ENCODE measurements at regions not wholly inside any gene's neighbourhood (a gene's known extent, or its start where the extent isn't known, plus 50 kb on each side); places are given as distances from the start of the nearest gene placed in this dataset.

DNA sequence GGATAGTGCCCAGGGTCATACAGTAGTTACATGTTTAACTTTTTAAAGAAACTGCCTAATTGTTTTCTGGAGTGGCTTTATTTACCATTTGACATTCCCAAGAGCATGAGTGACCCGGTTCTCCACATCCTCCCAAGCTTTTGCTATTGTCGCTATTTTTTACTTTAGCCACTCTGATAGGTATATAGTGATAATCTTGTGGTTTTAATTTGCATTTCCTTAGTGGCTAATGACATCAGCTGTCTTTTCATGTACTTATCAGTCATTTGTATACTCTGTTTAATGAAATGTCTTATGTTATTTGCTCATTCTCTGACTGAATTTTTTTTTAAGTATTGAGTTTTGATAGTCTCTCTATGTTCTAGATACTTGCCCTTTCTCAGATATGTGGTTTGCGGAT is 109.7 kb upstream of the HS6ST1 start:
- peaks cover 0 to 24% (median 3%) of the 10 kb centered on the region in 4 donors for H3K9me3 ChIP-seq
- no peaks in the 10 kb centered on the region for H3K36me3 ChIP-seq
- 75 to 79% methylated on average over 3 of the region's 3 CpGs for WGBS, 2 donors
- no peak overlapping the region for H3K27ac ChIP-seq
- H3K4me1 ChIP-seq: no peaks in the 10 kb centered on the region
- H3K27me3 ChIP-seq: no peaks in the 10 kb centered on the region
- no peak for DNase-seq (ENCODE audit: low spot score in 2 of 2)
- H3K4me3 ChIP-seq: no peak overlapping the region
- TF ChIP-seq EP300 (IDR thresholded peaks at IDR 0.05) (no peak), CTCF (IDR thresholded peaks at IDR 0.05) (no peak), POLR2A (IDR thresholded peaks at IDR 0.05) (no peak)

- no peaks in the 10 kb centered on the region for H3K36me3 ChIP-seq
- peaks cover 0 to 24% (median 3%) of the 10 kb centered on the region in 4 donors for H3K9me3 ChIP-seq
- H3K4me3 ChIP-seq: no peak overlapping the region
- 70 to 73% methylated on average over 4 of the region's 4 CpGs for WGBS, 2 donors
- TF ChIP-seq CTCF (IDR thresholded peaks at IDR 0.05) (no peak), POLR2A (IDR thresholded peaks at IDR 0.05) (no peak), EP300 (IDR thresholded peaks at IDR 0.05) (no peak)
- no peaks in the 10 kb centered on the region for H3K27me3 ChIP-seq
- H3K27ac ChIP-seq: no peak overlapping the region
- no peaks in the 10 kb centered on the region for H3K4me1 ChIP-seq
- no peak for DNase-seq (ENCODE audit: low spot score in 2 of 2)
These were observed 113.8 kb upstream of the HS6ST1 start for GRCh38 chr2:128432423-128432822.

DNA sequence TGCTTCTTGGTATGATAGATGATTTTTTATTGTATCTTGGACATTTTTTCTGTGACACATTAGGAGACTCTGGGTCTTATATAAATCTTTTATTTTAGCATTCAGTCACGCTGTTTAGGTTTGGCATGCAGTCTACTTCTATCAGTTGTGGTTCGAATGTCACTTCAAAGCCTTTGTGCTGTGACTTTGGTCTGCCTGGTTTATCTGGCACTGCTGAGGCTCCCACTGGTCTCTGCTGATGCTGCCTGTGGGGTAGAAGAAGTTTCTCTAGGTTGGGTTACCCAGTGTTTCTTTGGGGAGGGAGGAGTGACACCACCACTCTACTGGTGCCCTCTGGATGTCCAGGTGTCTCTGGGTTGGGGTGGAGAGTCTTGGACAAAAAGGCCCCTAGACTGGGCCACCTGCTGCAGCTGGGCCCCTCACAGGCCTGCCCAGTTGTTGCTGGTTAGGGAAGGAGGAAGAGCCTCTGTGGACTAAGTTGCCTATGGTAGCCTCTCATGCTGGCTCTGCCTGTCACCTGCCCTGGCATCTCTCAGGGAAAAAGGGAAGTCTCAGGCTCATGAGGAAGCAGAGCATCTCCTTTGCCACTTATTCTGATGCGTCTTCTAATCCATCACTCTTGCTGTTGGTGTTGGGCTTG is 115.4 kb upstream of the HS6ST1 start:
- no peaks in the 10 kb centered on the region for H3K4me1 ChIP-seq

DNA sequence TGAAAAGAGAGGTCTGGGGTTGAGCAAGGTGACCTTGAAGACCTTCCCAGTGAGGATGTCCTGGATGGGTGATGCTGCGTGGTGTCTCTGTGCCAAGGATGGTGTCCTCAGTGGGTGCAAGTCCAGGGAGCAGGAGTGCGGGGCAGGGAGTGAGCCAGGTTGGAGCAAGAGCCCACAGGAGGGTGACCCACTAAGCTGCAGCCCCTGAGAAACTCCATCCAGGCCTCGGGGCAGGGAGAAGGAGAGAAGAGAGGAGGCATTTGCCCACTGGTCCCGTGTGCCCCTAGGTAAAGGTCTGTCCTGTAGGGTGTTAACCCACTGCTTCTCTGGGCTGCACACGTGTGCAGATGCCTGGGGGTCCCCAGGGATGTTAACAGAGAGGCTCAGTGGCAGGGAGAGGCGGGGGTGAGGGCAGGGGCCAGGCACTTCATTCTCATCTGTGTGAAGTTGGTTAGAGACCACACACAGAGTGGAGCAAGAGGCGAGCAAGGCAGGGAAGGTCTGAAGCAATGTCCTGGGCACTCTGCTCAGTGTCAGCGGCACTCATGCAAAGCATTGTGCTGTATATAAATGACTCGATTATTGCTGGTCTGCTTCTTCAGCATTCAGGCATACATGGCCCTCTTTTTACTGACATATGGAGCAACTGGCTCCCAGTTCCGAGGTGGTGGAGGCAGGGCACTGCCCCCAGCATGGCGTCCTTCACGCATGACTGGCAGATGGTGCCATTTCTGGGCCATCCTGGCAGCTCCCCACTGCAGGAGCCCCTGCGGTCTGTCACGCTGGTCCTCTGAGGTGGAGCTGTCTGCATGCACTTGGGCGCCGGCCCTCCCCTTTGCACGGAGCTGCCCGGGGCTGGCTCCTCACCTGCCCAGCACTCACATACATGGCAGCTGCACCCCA is 117.2 kb upstream of the HS6ST1 start:
- Histone ChIP-seq H3K36me3 (no peaks in the 10 kb centered on the region), H3K4me3 (no peak overlapping the region), H3K4me1 (peaks cover 0 to 5% (median 0%) of the 10 kb centered on the region in 4 donors), H3K9me3 (peaks cover 0 to 11% (median 0%) of the 10 kb centered on the region in 4 donors), H3K27ac (no peak overlapping the region), H3K27me3 (no peaks in the 10 kb centered on the region)
- DNase-seq (ENCODE audit: low spot score in 2 of 2): no peak
- WGBS, 2 donors: 72 to 74% methylated on average over 16 to 18 of the region's 18 CpGs
- TF ChIP-seq CTCF (IDR thresholded peaks at IDR 0.05) (no peak), EP300 (IDR thresholded peaks at IDR 0.05) (no peak), POLR2A (IDR thresholded peaks at IDR 0.05) (no peak)

More for the DNA sequence above, 115.4 kb upstream of the HS6ST1 start:
- peaks cover 0 to 20% (median 3%) of the 10 kb centered on the region in 4 donors for H3K9me3 ChIP-seq
- no peaks in the 10 kb centered on the region for H3K27me3 ChIP-seq
- H3K36me3 ChIP-seq: no peaks in the 10 kb centered on the region
- WGBS, 2 donors: 92% methylated on average over 3 of the region's 3 CpGs
- peak in 1 of 2 donors; percentile 2 for DNase-seq (ENCODE audit: low spot score in 2 of 2)
- H3K27ac ChIP-seq: no peak overlapping the region
- no peak overlapping the region for H3K4me3 ChIP-seq
- no peak for TF ChIP-seq POLR2A (IDR thresholded peaks at IDR 0.05)
- TF ChIP-seq CTCF (IDR thresholded peaks at IDR 0.05): no peak
- TF ChIP-seq EP300 (IDR thresholded peaks at IDR 0.05): no peak
